Left lung (tissue), 4 donors: ENCODE measurements at regions not wholly inside any gene's neighbourhood (a gene's known extent, or its start where the extent isn't known, plus 50 kb on each side); places are given as distances from the start of the nearest gene placed in this dataset.

Experiments used
- ATAC-seq: fragments of 200-7000 bp; cut with Tn5 transposase; one replicate; pipeline ENCODE4 v1.9.1; 2020; ENCODE audit warnings: moderate library complexity
- DNase-seq, 4 donors: peaks; one replicate each; pipeline ENCODE4 v3.0.0-alpha.2; 2013 to 2020
- H3K27ac ChIP-seq, 2 donors: fragments of 200-600 bp; sonication (generic) in 1 of 2; one replicate each; pipeline versions ENCODE4 v1.5.0 to v1.8.0; 2020 to 2021
- H3K27me3 ChIP-seq, 2 donors: fragments of 200-600 bp; sonication (generic) in 1 of 2; one replicate each; pipeline versions ENCODE4 v1.5.0 to v1.8.0; 2020 to 2021
- H3K36me3 ChIP-seq, 2 donors: fragments of 200-600 bp; sonication (generic) in 1 of 2; one replicate each; pipeline versions ENCODE4 v1.5.0 to v1.8.0; 2020 to 2021
- H3K4me1 ChIP-seq, 2 donors: fragments of 200-600 bp; one replicate each; pipeline ENCODE4 v1.8.0; 2021
- H3K4me3 ChIP-seq, 2 donors: fragments of 200-600 bp; sonication (generic) in 1 of 2; one replicate each; pipeline versions ENCODE4 v1.5.0 to v1.8.0; 2020 to 2021; ENCODE audit warnings: mild to moderate bottlenecking in 1 of 2
- H3K9me3 ChIP-seq, 2 donors: fragments of 200-600 bp; sonication (generic) in 1 of 2; one replicate each; pipeline versions ENCODE4 v1.5.0 to v1.8.0; 2020 to 2021
- intact Hi-C, 2 donors: fragments of 100-400 bp; cut with DNase I; formaldehyde crosslinking; loops; one replicate each; pipeline versions ENCODE4 v1.11.2 to v1.14.2; 2022
- TF ChIP-seq, protein P1 (sequence below), 2 donors: fragments of 200-600 bp; sonication (generic) in 1 of 2; IDR thresholded peaks; one replicate each; pipeline versions ENCODE4 v1.5.0 to v1.8.0; 2021; ENCODE audit warnings: antibody characterized with exemption in 2 of 2
- donor health status: DM: no; HTN: yes; CAD: no.
- donor health status: DM: no; HTN: no; CAD: no.

DNA sequence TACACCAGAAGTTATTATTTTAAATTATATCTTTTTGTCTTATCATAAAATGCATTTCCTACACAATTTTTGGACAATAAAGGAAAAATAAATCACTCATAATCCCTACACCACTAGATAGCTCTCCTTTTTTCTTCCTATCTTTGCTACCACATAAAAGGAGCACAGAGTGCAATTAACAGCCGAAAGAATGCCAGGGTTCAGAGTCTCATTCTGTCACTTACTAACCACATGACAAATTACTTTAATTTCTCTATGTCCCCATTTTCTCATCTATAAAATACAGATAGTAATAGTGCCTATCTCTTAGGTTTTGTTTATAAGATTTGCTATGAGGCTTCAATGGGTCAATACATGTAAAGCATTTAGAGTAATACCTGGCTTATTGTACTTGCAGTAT, 158.7 kb upstream of the GRIN3A start:
- no peak for DNase-seq
- Histone ChIP-seq H3K4me3 (no peak overlapping the region), H3K4me1 (no peaks in the 10 kb centered on the region), H3K27me3 (no peaks in the 10 kb centered on the region), H3K27ac (no peak overlapping the region), H3K36me3 (no peaks in the 10 kb centered on the region), H3K9me3 (no peaks in the 10 kb centered on the region)
- TF ChIP-seq, protein P1, sequence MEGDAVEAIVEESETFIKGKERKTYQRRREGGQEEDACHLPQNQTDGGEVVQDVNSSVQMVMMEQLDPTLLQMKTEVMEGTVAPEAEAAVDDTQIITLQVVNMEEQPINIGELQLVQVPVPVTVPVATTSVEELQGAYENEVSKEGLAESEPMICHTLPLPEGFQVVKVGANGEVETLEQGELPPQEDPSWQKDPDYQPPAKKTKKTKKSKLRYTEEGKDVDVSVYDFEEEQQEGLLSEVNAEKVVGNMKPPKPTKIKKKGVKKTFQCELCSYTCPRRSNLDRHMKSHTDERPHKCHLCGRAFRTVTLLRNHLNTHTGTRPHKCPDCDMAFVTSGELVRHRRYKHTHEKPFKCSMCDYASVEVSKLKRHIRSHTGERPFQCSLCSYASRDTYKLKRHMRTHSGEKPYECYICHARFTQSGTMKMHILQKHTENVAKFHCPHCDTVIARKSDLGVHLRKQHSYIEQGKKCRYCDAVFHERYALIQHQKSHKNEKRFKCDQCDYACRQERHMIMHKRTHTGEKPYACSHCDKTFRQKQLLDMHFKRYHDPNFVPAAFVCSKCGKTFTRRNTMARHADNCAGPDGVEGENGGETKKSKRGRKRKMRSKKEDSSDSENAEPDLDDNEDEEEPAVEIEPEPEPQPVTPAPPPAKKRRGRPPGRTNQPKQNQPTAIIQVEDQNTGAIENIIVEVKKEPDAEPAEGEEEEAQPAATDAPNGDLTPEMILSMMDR (IDR thresholded peaks at IDR 0.05), result no peak
- intact Hi-C loops, result no loop called here
- no peak for ATAC-seq

DNA sequence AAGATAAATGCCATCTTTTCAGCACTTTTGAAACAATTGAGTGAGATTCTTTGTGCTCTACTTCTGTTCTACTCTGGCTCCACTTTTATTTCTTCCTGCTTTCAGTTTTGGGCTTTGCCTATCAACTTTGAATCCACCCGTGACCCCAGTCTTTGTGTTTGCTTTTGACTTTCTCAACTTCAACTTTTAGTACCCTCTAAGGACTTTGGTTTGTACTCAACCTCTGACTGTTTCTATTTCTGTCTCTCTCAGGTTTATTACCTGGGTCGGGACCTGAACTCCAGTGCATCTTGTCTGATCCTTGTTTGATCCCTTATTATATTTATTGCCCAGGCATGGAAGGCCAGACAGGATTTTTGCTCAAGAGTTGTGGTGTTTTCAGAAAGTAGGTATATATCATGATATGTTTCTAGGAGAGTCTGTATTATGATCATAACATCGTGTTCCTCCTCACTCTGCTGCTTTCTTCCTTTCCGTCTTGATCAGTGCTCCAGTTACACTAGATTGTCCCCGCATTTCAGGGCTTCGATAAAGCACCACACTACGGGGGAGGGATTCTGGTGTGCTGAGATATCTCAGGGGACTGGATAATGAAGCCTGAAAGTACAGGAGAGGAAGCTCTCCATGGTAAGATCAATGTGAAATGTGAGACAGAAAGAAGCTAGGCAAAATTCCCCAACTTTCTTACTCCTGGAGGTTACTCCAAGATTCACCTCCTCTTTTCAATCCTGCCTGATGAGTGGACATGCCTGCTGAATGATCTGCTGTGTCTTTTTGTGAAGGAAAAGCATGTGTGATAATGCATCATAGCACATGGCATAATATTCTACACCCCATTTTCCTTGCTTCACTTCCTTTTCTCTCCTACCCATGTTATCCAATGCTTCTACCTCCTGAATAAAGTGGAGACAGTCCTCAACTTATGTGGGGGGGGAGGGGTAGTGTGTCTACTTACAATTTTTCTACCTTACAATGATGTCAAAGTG, 155.5 kb upstream of the GRIN3A start:
- no peaks in the 10 kb centered on the region for H3K9me3 ChIP-seq
- no peak for DNase-seq
- intact Hi-C loops, result no loop called here

GRCh38 chr9:101881508-101881907, 143.1 kb upstream of the GRIN3A start:
- Histone ChIP-seq H3K4me3 (no peak overlapping the region), H3K9me3 (no peaks in the 10 kb centered on the region), H3K27me3 (no peaks in the 10 kb centered on the region), H3K27ac (no peak overlapping the region), H3K4me1 (no peaks in the 10 kb centered on the region), H3K36me3 (no peaks in the 10 kb centered on the region)
- intact Hi-C loops, result no loop called here
- TF ChIP-seq, protein P1 (IDR thresholded peaks at IDR 0.05), result no peak
- no peak for ATAC-seq
- DNase-seq, result no peak

More for the DNA sequence above, 155.5 kb upstream of the GRIN3A start:
- no peaks in the 10 kb centered on the region for H3K36me3 ChIP-seq
- H3K4me3 ChIP-seq, result no peak overlapping the region
- no peak overlapping the region for H3K27ac ChIP-seq
- no peak for ATAC-seq
- no peaks in the 10 kb centered on the region for H3K4me1 ChIP-seq
- TF ChIP-seq, protein P1 (IDR thresholded peaks at IDR 0.05), result no peak
- H3K27me3 ChIP-seq, result no peaks in the 10 kb centered on the region

GRCh38 chr9:101880846-101881245, 142.4 kb upstream of the GRIN3A start:
- intact Hi-C loops, result no loop called here

GRCh38 chr9:101878734-101879133, 140.3 kb upstream of the GRIN3A start:
- TF ChIP-seq, protein P1 (IDR thresholded peaks at IDR 0.05), result no peak
- Histone ChIP-seq H3K4me1 (no peaks in the 10 kb centered on the region), H3K9me3 (no peaks in the 10 kb centered on the region), H3K27me3 (no peaks in the 10 kb centered on the region), H3K27ac (no peak overlapping the region), H3K36me3 (no peaks in the 10 kb centered on the region), H3K4me3 (no peak overlapping the region)
- intact Hi-C loops, result no loop called here
- DNase-seq, result no peak
- no peak for ATAC-seq

More at GRCh38 chr9:101880846-101881245, 142.4 kb upstream of the GRIN3A start:
- TF ChIP-seq, protein P1 (IDR thresholded peaks at IDR 0.05), result no peak
- Histone ChIP-seq H3K9me3 (no peaks in the 10 kb centered on the region), H3K27ac (no peak overlapping the region), H3K4me3 (no peak overlapping the region), H3K36me3 (no peaks in the 10 kb centered on the region), H3K27me3 (no peaks in the 10 kb centered on the region), H3K4me1 (no peaks in the 10 kb centered on the region)
- ATAC-seq, result no peak
- no peak for DNase-seq
